ENCODE measurements at regions not wholly inside any gene's neighbourhood (a gene's known extent, or its start where the extent isn't known, plus 50 kb on each side); places are given as distances from the start of the nearest gene placed in this dataset.

DNA sequence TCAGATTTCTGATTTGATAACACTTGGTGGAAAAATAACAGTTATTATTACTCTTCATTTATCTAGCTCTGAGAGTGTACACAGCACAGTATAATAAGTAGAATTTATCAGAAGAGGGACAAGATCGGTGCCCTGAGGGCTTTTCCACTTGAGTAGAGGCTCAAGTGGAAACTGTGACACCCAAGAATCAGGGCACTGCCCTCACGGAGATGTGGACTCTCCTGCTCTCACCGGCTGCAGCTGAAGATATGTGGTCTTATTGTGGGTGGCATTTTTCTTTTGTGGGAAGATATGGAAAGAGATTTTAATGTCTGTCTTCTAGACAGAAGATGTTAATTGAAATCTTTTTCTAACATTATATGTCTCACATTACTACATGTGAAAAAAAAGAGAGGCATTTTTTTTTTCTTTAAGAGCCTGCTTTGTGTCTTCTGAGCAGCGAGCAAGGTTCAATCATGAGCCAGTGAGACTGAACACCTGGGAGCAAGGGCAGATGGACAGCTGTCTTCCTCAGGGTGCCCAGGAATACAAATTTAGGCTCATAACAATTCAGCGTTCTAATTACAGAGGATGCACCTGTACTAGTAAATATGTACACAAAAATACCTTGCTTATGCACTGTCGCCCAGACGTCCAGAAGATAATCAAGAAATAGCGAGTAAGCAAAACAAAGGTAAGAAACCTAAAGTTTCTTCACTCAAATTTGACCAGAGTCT, 1098.2 kb upstream of the FANCL start:
- TF ChIP-seq POLR2A (IDR thresholded peaks at IDR 0.05) (no peak), POLR2AphosphoS5 (IDR thresholded peaks at IDR 0.05) (no peak)
- TF ChIP-seq, protein P1, sequence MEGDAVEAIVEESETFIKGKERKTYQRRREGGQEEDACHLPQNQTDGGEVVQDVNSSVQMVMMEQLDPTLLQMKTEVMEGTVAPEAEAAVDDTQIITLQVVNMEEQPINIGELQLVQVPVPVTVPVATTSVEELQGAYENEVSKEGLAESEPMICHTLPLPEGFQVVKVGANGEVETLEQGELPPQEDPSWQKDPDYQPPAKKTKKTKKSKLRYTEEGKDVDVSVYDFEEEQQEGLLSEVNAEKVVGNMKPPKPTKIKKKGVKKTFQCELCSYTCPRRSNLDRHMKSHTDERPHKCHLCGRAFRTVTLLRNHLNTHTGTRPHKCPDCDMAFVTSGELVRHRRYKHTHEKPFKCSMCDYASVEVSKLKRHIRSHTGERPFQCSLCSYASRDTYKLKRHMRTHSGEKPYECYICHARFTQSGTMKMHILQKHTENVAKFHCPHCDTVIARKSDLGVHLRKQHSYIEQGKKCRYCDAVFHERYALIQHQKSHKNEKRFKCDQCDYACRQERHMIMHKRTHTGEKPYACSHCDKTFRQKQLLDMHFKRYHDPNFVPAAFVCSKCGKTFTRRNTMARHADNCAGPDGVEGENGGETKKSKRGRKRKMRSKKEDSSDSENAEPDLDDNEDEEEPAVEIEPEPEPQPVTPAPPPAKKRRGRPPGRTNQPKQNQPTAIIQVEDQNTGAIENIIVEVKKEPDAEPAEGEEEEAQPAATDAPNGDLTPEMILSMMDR (IDR thresholded peaks at IDR 0.05) = no peak
